Amniotic epithelial cell (primary cell): ENCODE measurements at regions not wholly inside any gene's neighbourhood (a gene's known extent, or its start where the extent isn't known, plus 50 kb on each side); places are given as distances from the start of the nearest gene placed in this dataset.
A peak's percentile ranks its signal among the peaks of the same experiment; 100 is the strongest.
"Not testable (repeated sequence)": the region's sequence is repeated elsewhere in the genome, so short reads cannot be mapped to it uniquely, and the experiment has no call there.

ENCODE experiments used
- DNase-seq: peaks from one replicate; pipeline ENCODE4 v3.0.0-alpha.2; 2010; ENCODE audit warnings: low read depth

DNA sequence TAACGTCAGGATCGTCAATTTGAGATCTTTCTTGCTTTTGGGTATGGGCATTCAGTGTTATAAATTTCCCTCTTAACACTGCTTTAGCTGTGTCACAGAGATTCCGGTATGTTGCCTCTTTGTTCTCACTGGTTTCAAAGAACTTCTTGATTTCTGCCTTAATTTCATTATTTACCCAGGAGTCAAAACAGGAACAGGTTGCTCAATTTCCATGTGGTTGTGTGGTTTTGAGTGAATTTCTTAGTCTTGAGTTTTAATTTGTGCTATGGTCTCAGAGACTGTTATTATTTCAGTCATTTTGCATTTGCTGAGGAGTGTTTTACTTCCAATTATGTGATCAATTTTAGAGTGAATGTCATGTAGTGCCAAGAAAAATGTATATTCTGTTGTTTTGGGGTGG lies 153.1 kb downstream of the PCDH17 start:
- no peak for DNase-seq

DNA sequence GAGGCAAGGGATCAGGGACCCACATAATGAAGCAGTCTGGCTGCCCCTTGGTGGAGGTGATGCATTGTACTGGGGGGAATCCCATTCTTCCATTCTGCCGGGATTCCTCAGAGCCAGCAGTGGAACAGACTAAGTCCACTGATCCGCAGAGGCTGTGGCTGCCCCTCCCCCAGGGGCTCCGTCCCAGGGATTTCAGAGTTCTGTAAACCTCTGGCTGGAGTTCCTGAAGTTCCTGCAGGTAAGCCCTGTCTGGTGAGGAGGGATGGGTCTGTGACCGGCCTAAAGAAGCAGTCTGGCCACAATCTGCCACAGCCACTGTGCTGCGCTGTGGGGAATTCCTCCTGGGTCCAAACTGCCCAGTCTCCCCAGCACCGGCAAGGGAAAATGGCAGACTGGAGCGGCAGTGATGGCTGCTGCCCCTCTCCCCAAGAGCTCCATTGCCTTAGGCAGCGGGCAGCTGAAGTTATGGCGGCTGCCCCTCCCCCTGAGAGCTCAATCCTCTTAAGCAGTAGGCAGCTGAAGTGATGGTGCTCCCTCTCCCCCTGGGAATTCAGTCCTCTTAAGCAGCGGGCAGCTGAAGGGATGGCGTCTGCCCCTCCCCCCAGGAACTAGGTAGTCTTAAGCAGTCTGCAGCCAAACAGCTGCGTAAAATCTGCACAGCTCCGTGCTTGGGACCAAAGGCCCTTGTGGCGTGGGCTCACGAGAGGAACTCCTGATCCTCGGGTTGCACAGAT lies 155.7 kb downstream of the PCDH17 start:
- DNase-seq, result no peak

DNA sequence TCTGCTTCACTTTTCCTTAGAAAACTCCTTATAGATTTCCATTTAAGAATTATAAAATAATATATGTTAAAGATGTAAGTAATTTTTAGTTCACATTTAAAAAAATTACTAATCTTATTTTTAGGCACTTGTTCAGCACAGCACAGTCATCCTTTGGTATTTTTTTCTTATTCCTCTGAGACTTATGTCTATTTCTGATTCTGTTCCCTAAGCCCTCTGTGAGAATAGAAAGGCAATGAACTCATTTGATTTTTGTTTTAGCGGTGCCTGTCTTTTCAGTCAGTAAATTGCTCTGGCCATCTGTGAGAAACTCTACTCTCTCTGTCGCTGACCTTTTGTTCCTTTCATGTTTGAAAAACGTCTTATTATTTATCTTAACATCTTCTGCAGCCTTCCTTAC lies 168.1 kb downstream of the PCDH17 start:
- DNase-seq, result no peak

DNA sequence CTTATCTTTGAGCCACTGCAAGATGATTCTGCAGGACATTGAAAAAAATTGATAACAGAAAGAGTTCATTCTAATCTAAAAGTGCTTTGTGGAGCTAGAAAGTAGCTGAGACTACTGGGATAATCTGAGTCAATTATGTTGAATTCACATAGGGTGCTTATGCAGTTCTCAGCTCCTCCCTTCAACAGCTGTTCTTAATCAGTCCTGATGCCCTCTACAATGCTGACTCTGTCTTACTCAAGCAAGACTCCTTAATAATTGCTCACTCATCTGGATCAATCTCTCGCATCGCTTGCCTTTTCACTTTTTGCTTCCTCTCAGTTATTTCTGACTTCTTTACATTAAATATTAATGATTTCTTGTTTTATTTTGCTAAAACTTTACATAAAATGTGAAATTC lies 182.1 kb downstream of the PCDH17 start:
- DNase-seq, result no peak

DNA sequence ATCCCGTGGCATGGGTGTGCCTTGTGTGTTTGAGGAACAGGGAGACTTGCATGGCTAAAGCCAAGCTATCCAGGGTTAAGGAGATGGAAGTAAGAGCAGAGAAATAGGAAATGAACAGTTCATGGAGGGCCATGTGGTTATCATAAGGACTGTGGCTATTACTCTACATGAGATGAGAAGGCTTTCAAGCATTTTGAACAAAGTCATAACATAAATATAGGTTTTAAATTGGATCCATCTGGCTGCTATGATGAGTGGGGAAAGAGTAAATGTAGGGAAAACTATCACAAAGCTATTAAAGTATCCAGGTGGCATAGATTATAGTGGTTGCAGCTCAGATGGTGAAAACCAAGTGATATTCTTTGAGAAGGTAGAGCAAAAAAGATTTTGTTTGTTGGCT lies 184.1 kb downstream of the PCDH17 start:
- DNase-seq, result no peak

DNA sequence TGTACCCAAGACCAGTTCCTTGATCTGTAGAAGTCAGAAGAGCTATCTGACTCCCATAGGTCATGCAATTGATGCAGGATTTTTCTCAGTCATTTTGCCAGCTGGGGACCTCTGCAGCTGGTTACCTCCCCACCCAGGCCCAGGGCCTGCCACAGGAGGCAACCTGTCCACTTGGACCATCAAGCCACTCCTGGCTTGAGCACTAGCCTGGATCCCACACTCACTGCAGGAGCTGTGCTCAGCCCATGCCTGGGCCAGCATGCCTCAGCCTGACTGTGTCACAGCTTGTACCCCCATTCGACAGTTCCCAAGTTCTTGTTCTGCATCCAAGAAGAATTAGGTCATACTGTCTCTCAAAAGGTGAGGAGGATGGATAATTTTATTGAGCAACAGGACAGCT lies 189.4 kb downstream of the PCDH17 start:
- no peak for DNase-seq

DNA sequence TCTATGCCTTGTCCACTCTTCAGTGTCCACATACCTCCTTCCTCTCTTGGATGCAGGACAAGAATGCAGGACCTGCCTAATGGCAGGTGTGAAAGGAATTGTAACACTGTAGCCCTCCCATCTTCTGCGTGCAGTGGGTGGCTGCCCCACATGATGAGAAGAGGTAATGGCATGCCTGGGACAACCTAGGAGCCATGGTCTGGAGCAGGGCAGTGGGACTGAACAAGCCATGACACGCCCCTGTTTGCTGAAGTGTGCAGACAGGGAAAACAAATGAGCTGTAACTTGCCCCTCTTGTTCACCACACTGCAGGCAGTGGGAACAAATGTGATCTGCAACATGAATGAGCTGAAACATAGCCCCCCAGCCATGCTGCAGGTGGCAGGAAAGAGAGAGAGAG lies 192.2 kb downstream of the PCDH17 start:
- no peak for DNase-seq

DNA sequence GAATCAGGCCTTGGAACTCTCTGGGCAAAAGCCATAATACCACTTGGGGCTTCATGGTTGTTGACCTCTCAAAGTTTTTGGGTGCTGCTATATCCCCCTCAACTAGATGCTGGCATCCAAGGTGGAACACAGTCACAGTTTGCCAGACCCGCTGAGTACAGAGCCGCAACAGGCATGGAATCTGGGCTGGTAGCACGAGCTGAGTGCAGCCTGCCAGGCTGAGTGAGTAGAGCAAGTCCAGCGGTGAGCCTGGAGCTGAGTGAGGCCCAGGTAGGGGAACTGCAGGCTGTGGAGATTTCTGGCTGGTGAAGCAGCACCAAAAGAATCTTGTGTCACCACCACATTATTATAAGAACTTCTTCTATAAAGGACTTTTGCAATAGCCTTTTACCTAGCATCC lies 192.6 kb downstream of the PCDH17 start:
- no peak for DNase-seq

DNA sequence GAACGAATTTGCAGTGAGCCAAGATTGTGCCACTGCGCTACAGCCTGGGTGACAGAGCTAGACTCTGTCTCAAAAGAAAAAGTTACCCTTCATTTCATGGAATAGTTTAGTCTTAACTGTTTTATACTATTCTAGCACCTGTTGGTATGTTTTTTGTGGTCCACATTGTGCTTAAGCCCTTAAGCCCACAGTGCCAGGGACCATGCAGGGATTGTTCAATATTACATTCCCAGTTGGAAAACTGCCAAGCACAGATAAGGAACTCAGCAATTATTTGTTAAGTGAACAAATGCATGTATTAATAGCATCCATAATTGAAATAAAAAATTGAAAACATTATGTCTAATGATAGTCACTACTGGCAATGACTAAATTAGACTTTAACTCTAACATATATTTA lies 193.5 kb downstream of the PCDH17 start:
- no peak for DNase-seq

DNA sequence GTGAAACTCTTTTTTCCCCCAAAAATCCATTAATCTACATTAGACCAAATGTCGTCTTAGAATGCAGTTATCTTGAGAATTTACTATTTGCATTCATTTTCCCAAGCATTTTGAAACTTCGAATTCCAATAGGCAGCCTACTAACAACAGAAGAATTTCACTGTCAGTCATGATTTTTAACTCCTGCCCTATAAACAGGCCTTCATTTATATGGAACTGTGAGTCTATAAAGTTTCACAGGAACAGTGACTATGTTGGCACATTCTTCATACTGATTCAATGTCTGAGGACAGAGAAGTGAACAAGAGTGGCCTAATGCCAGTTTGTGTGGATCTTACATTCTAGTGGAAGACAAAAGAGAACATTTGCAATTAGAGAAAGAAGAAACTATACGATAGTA lies 198.0 kb downstream of the PCDH17 start:
- no peak for DNase-seq

DNA sequence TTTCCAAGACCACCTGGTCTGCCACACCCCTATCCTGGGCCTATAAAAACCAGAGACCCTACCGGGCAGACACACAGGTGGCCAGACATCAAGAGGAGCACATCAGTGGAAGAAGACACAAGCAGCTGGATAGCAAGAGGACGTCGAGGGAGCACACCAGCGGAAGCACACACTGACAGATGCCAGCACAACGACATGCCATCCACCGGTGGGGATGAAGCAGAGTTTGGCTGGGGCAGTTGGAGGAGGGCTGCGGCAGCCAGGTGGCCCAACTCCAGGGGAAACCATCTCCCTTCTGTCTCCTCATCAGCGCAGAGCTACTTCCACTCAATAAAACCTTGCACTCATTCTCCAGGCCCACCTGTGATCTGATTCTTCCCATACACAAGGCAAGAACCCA lies 200.6 kb downstream of the PCDH17 start:
- no peak for DNase-seq

DNA sequence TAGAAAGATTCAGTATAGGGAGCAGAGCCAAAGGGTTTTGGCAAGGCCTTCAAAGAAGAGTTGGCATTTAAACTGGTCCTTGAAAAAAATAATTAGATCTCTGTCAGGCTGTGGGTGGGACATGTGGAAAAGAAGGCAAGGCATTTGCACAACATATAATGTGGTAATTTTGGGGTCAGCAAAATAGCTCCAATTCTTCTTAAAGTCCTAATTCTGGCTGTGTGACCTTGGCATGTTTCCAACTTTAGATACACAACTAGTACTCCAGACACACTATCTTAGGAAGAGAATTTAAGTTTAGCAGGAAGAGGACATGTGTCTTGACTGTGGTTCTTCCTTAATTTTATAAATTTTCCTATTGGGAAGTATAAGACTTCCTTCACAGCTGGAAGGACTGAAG lies 206.3 kb downstream of the PCDH17 start:
- no peak for DNase-seq

DNA sequence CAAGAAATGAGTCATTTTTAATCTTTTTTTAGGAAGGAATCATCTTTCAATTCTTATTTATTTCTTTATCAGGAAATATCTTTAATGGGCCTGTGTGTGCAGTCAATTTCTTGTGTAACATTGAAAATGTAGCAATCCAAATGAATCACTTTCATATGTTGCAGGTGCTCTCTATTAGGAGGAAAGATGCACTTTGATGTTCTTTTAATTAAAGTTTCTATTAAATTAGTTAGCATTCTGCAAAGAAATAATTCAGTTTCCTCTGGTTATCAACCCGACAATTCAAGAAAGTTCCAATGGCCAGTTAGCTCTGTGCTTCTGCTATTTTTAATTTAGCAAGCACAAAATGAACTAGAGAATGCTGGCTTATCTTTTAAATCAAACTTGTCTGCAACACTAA lies 212.0 kb downstream of the PCDH17 start:
- DNase-seq, result no peak

DNA sequence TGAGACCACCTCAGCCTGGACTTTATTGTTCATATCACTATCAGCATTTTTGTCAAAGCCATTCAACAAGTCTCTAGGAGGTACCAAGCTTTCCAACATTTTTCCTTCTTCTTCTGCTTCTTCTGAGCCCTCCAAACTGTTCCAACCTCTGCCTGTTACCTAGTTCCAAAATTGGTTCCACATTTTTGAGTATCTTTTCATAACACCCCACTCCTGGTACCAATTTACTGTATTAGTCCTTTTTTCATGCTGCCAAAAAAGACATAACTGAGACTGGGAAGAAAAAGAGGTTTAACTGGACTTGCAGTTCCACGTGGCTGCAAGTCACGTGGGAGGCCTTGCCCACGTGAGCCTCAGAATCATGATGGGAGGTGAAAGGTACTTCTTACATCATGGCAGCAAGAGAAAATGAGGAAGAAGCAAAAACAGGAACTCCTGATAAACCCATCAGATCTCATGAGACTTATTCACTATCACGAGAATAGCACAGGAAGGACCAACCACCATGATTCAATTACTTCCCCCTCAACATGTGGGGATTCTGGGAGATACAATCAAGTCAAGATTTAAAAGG lies 215.1 kb downstream of the PCDH17 start:
- no peak for DNase-seq

DNA sequence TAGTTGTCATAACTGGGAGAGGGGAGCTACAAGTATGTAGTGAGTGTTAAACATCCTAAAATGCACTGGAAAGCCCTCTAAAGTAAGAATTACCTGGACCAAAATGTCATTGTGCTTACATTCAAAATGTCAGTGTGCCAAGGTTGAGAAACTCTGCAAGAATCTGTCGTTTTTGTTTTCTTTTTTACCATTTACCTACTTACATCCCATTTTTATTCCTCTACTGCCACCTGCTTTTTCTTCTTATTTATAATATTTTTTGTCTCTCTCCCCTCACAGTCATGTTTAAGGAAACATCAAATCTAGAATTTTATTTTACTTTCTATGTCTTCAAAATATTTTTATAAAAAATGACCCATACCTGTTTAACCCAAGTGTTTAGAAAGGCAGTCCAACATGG lies 226.4 kb downstream of the PCDH17 start:
- no peak for DNase-seq

DNA sequence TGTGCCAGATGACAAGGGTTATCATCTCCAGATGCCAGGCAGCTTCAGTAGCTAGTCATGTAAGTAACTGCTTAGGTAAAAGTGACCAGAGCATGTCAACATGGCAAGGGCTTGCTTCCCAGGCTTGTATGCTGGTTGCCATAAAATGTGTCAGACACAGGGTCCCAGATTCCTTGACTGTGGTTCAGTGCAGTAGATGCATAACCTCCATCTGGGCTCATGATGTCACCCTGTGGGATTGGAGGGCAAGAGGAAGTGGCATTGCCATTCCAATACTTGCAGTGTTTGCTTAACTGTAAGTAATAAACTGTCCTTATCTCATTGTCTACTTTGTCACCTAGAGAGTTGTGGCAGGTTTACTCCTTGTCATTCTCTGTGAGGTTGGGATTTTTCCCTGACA lies 226.8 kb downstream of the PCDH17 start:
- no peak for DNase-seq

DNA sequence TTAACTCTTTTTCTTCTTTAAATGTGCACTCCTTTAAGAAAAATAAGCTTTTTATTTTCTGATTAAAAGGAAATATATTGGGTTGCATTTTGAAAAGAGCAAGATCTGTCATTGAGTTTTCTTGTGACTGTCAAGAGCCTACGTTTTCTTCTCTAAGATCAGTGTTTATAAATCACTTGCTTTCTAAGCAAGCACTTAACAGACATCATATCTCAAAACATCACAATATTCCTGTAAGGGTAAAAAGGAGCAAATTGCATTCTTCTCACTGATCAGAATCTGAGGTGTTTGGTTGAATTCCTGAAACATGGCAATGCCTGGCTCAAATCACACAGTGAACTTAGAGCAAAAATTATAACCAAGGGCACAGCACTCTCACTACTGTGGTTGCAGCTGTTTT lies 231.3 kb downstream of the PCDH17 start:
- DNase-seq, result no peak

DNA sequence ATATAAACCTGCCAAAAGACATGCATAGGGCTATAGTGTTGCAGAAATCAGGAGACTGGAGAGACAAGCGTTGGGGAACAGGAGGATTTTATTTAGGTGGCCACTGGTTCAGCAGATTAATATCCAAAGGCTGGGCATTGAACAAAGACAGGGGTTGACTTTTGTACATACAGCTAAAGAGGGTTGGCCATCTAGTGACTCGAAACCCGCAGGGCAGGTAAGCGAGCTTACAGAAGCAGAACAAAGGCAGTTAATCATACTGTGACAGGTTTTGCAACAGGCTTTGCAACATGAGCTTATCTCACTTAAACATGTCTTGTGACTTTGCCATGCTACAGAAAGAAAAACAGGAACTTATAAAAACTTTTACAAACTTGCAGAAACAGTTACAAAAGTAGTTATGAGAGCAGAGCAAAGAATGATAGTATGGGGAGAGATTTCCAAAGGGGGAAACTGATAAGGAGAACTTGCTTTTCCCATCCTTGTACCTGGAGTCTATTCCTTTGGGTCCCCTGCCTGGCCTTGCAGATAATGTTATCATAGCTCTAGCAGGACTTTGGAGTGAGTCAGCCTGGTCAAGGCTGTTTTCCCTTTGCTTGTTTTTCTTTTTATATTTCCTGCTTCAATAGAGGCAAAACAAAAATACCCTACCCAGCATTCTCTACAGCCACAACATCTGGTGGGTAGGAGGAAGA lies 234.2 kb downstream of the PCDH17 start:
- DNase-seq, result peak; percentile 1

DNA sequence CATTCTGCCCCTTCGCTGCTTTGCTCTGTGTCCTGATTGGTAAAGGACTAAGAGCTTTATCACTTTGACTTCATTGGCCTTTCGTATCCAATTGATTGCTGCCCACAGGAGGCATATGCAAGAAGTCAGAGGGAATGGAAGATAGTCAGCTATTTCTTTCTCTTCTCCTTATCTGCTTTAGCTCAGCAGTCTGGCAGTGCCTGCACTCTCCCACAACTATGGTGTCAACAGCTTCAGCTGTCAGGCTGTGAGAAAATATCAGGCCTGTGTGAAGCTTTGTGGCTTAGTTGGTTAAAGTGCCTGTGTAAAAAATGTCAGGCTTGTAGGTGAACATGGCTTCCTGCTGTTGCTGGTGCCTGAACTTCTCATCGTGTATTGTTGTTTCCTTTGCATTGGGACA lies 243.0 kb downstream of the PCDH17 start:
- DNase-seq, result peak; percentile 14

DNA sequence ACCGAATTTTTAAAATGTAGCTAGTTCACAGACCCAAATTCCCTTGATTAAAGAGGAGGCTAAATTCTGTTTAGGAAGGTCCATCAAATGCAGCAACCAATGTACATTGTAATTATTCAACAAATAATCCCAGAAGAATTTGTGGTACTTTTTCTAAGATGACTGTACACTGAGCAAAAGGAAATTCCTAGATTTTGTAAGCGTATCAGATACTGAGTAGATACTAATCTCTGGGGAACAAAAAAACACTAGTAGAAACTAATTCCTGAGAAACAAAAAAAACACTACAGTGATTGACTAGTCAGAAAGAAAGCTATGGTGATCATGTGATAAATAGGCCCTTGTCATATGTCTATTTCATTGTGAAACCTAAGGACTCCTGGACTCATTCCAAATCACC lies 246.1 kb downstream of the PCDH17 start:
- DNase-seq, result peak; percentile 1

DNA sequence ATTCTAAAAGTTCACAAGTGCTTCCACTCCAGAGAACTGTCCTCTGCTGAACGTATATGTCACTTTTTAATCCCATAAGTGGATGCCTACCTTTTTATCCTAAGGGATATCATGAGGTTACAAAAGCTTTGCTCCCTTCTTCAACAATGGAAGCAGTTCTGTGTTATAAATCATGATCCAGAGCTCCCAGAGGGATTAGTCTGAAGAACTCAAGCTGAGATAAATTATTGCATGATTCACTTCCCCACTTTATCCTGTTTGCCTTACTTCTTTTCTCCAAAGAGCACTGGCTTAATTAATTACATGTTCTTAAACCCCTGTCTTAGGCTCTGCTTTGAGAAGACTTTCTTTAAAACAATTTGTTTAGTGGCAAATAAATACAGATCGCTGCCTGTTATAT lies 246.7 kb downstream of the PCDH17 start:
- peak; percentile 13 for DNase-seq

DNA sequence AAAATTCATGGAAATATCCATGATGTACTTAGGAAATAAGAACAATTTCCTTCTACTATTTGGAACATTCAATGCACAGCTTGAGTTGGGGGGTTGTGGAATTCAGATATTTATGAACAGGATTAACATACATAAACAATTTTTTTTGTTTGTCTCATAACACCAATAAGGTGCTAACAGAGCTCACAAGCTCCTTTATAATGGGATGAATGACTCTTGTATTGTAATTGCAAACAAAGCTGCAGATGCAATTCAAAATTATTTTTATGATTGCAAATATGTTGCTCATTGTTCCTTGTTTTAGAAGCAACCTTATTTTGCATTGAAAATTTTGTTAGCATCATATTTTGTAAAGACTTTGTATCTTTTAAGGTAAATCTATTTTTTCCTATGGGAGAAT lies 265.7 kb downstream of the PCDH17 start:
- DNase-seq, result no peak

DNA sequence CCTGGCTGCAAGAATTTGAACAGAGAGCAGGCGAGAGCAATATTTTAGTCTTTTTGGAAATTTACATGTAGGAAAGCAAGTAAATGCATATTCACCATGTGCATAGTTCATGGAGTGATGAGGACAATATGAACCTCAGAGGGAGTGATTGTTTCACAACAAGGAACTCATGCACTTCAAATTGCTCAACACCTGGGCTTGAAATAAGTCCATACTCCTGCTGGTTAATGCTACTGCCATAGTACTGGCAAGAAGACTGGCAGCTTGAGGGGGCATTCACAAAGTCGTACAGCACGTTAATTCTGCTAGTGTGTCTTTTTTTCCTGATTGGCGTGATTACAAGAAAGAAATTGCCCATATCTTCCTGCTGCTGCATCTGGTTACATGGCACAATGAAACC lies 267.6 kb downstream of the PCDH17 start:
- DNase-seq, result peak; percentile 17

DNA sequence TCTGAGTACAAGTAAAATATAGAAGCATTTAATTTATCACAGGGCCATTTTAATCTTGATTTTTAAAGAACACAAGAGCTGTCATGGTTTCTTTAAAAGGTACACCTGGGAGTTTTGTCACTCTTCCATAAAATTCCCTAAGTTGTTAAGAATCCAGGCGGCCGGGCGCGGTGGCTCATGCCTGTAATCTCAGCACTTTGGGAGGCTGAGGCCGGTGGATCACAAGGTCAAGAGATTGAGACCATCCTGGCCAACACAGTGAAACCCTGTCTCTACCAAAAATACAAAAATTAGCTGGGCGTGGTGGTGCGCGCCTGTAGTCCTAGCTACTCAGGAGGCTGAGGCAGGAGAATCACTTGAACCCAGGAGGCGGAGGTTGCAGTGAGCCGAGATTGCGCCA lies 278.3 kb downstream of the PCDH17 start:
- not testable (repeated sequence) for DNase-seq
